Stimulated activated CD4-positive, alpha-beta T cell treated with anti-CD3 and anti-CD28 coated beads, Interleukin-15, amount 100 ng/mL, for 48 hours (primary cell): ENCODE measurements at regions not wholly inside any gene's neighbourhood (a gene's known extent, or its start where the extent isn't known, plus 50 kb on each side); places are given as distances from the start of the nearest gene placed in this dataset.

Experiments used
- DNase-seq, 2 donors: peaks; one replicate each; pipeline ENCODE4 v3.0.0-alpha.2; 2020; ENCODE audit warnings: low read depth in 2 of 2

GRCh38 chr16:73845238-73846006 lies 451.2 kb upstream of the PSMD7 start:
- DNase-seq: no peak

DNA sequence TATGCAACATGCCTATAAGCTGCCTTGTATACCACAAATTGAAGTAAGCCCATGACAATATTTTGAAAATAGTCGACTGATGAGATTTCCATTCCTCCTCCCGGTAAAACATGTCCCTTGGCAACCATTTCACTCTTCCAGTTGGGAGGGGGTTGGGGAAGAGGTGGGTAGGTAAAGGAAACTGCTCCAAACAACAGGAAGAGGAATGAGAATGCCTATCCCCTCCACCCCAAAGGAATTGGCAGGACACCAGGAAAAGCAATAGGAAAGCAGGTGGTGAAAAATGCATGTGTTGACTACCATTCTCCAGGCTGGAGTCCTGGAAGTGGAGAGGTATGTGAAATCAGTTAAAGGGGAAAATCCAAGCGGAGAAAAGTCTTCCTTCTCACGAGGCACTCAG lies 455.9 kb upstream of the PSMD7 start:
- no peak for DNase-seq

DNA sequence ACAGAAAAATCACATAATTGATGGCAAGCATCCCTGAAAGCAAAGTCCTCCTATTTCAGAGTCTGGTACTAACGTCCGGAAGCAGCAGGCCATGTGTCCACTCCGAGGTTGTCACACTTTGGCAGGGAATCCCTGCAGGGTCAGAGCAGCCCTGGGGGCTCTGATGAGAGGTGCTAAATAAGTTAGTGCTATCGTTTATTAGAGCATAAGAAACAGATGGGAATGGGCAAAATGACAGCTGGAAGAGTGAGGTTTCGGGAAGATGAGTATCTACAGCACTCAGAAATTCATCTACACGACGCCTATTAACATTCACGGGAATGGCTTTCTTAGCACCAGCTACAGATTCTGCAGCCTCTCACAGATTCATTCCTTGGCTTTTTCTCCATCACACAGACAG lies 465.4 kb upstream of the PSMD7 start:
- DNase-seq: no peak

DNA sequence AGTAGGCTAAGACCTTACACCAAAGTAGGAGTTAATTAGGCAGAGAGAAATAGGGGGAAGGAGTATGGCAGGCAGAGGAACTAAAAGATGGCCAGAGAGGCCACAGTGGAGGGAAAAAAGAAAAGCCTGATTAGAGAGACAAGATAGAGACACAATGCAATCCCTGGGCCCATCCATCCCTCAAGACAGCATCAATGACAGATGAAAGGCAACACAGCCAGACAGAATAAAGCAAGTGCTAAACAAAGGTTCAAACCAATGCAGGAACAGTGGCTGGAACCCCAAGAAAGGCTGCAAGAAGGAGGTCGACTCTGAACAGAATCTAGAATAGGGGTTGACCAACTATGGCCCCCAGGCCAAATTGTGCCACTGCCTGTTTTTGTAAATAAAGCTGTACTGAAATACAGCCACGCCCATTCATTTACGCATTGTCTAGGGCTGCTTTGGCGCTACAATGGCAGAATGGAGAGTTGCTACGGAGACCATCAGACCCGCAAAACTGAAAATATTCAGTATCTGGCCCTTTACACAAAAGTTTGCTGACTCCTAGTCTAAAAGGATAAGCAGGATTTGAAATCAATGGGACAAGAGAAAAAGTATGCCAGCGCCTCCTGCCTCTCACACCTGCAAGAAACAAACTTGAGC lies 473.3 kb upstream of the PSMD7 start:
- DNase-seq: no peak

GRCh38 chr16:73817526-73818324 lies 478.9 kb upstream of the PSMD7 start:
- no peak for DNase-seq

- no peak for DNase-seq
These were observed 483.1 kb upstream of the PSMD7 start for GRCh38 chr16:73813527-73813926.

DNA sequence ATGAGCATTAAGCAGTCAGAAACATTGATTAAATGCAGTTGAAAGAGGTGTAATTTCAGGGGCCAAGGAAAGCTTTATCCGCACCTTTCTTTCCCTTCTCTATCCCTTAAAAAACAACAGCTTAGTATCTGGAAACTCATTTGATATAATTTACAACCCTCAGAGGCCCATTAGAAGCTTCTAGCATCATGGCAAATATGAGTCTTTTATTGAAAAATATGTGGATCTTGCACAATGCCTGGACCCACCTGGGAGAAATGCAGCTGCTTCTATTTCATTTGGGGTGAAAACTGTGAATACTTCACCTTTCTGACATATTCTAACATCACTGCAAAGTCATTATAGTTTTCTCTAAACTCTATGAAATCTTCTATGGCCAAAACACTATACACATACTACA lies 492.2 kb upstream of the PSMD7 start:
- no peak for DNase-seq

- DNase-seq: no peak
These were observed 498.1 kb upstream of the PSMD7 start for GRCh38 chr16:73798471-73798870.

GRCh38 chr16:73797115-73797514 lies 499.5 kb upstream of the PSMD7 start:
- DNase-seq: no peak

GRCh38 chr16:73796241-73796640 lies 500.4 kb upstream of the PSMD7 start:
- DNase-seq: no peak

DNA sequence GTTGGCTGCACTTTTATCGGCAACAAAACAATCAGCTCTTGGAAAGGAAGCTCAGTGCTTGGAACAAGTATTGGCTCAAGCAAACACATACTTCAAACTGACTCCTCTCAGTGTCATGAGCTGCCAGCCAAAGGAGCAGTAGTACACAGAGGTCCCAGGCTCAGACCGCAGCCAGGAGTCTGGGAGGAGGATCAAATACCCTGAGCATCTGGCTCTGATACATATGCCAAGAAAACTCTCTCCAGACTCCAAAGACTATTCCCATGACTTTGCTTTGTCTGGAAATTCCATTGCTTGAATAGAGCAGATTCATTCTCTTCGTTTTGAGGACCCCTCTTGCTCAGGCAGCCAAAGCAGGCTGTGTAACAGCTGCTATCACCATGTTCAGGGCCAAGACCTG lies 501.6 kb upstream of the PSMD7 start:
- no peak for DNase-seq

- no peak for DNase-seq
These were observed 502.7 kb upstream of the PSMD7 start for GRCh38 chr16:73793871-73794437.

GRCh38 chr16:73793260-73793659 lies 503.4 kb upstream of the PSMD7 start:
- DNase-seq: no peak

DNA sequence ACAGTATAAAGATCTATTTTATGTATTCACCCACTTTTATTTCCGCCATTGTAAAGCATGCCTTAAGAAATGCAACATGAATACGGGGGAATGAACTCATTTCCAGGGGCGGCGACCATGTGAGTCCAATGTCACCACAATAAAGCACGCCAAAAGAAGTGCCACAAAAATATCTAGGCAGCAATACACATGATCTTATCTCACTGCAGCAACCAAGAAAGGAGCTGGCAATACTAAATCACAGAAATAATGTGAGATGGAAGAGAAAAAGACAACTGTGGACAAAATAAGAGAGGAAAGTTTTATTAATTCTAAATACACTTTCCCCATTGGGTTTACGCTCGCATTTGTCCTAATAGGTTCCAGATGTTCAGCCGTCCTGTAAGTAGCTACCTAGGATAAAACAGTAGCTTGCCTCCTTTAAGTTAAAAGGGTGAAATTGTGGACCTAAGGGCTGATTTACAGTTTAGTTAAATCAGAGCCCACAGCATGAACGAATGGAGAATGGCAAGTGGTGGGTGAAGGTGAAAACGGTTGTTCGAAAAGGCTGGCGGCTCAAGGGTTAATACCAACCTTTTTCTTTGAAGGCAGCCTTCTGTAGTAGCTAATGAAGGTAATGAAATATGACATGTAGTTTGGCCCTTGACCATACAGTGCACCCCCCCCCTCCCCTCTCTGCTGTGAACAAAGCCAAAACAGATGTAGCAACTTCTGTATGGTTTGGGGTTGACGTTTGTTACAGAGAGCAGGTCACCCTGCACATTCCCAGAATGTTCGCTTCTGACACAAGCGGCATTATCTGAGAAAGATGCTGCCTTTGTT lies 504.2 kb upstream of the PSMD7 start:
- DNase-seq: no peak

GRCh38 chr16:73781297-73781696 lies 515.3 kb upstream of the PSMD7 start:
- no peak for DNase-seq

- DNase-seq: no peak
These were observed 517.7 kb upstream of the PSMD7 start for GRCh38 chr16:73778887-73779286.

DNA sequence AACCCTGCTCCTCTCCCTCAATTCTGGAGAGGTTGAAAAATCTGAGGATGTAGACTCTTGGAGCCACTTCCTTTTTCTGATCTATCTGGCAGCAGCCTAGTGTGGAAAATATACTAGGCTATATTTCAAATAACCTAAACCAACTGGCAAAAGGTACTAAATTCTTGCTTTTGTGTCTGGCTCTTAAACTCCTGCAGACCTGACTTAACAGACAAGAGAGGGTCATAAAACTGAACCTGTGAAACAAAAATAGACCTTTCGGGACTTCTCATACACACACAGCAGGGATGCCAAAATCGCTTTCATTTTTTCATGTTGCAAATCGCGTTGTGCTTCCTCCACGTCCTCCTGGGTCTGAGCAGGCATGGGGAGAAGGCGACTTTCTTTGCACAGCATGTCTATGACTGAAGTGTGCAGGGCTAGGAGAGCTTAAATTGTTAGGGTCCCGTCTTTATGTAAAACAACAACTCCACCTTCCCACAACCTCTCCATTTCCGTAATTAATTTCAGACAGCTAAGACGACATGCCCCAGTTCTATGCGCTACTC lies 520.7 kb upstream of the PSMD7 start:
- no peak for DNase-seq

GRCh38 chr16:73771196-73772064 lies 525.2 kb upstream of the PSMD7 start:
- DNase-seq: no peak

DNA sequence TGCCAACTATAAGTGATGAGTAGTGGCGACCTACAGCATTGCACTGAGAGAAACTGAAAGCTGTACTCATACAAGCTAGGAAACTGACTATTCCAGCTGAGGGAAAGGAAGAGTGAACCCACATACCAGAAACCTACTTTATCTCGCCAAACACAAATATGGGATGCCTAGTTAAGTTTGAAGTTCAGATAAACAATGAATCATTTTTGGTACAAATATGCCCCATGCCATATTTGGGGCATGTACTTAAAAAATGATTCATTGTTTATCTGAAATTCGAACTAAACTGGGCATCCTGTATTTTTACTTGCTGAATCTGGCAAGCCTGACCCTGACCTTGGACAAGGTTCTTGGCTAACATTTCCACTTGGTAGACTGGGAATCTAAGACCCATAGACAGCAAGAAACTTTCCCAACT lies 527.8 kb upstream of the PSMD7 start:
- no peak for DNase-seq

DNA sequence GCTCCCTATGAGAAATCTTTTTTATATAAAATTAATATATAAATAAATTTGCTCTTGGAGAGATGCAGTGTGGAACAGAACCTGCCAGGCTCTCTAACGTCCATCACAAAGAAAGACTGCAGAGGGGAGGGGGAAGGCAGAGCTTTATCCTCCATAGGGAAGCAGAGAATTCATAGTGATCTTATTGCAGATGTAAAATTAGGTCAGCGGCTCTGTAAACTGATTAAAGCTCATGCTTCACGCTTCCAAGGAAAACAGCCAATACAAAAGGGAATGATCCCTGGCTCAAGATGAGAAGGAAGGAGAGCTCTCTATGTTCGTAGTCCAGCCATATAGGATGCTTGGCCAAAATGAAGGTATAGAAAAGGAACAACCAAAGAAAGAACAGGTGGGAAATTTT lies 532.3 kb upstream of the PSMD7 start:
- DNase-seq: no peak
